LNCAP (cell line): ENCODE measurements at regions not wholly inside any gene's neighbourhood (a gene's known extent, or its start where the extent isn't known, plus 50 kb on each side); places are given as distances from the start of the nearest gene placed in this dataset.

Source experiments
- TF ChIP-seq, protein P1 (sequence below): fragments of 450-650 bp; IDR thresholded peaks from 2 replicates; pipeline ENCODE4 v1.5.1; 2017; ENCODE audit warnings: mild to moderate bottlenecking

DNA sequence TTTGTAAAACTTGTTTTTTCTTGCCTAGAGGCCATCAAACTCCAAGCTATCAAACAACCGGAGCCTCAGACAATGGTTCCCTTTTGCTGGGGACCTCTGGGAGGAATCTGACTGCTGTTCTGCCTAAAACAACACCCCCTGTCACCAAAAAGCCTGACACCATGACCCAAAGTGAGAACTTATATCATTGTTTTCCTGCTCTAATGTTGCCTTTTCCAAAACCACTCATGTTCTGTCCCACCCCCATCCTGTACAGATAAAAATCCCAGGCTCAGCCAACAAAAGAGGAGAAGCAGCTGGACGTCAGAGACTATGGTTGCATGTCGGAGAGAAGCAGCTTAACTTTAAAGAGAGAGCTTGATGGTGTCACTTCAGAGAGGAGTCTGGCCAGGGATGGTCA is 327.2 kb upstream of the CXADR start:
- TF ChIP-seq, protein P1, sequence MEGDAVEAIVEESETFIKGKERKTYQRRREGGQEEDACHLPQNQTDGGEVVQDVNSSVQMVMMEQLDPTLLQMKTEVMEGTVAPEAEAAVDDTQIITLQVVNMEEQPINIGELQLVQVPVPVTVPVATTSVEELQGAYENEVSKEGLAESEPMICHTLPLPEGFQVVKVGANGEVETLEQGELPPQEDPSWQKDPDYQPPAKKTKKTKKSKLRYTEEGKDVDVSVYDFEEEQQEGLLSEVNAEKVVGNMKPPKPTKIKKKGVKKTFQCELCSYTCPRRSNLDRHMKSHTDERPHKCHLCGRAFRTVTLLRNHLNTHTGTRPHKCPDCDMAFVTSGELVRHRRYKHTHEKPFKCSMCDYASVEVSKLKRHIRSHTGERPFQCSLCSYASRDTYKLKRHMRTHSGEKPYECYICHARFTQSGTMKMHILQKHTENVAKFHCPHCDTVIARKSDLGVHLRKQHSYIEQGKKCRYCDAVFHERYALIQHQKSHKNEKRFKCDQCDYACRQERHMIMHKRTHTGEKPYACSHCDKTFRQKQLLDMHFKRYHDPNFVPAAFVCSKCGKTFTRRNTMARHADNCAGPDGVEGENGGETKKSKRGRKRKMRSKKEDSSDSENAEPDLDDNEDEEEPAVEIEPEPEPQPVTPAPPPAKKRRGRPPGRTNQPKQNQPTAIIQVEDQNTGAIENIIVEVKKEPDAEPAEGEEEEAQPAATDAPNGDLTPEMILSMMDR = no peak

DNA sequence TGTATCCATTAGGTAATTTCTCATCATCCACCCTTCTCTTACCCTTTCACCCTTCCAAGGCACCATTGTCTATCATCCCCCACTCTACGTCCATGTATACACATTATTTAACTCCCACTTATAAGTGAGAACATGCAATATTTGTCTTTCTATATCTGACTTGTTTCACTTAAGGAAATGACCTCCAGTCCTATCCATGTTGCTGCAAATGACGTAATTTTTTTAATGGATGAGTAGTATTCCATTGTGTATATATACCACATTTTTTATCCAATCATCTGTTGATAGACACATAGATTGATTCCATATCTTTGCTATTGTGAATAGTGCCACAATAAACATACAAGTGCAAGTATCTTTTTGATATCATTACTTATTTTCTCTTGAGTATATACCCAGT is 322.9 kb upstream of the CXADR start:
- TF ChIP-seq, protein P1 = no peak

DNA sequence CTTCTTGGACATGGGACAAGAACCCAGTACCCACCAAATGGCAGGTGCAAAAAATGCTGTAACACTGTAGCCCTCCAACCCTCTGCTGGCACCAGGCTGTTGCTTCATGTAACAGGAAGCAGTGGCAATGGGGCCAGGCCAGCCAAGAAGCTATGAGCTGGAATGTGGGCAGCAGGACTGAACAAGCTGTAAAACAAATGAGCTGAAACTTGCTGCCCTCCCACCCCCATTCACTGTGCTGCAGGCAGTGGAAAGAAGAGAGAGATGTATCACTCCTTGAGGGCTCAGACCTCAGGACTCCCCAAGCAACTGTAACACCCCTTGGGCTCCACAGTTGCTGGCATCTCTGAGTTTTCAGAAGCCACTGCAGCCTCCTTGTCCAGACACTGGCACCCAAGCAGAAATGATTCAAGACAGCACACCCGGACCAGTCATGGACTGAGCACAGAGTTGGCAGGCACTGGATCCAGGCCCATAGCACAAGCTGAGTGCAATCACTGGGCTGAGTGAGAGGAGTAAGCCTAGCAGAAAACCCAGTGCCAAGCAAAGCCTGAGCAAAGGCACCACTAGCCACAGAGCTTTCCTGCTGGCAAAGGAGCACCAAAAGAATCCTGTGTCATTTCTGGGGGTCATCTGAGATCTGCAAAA is 321.4 kb upstream of the CXADR start:
- TF ChIP-seq, protein P1 = no peak

DNA sequence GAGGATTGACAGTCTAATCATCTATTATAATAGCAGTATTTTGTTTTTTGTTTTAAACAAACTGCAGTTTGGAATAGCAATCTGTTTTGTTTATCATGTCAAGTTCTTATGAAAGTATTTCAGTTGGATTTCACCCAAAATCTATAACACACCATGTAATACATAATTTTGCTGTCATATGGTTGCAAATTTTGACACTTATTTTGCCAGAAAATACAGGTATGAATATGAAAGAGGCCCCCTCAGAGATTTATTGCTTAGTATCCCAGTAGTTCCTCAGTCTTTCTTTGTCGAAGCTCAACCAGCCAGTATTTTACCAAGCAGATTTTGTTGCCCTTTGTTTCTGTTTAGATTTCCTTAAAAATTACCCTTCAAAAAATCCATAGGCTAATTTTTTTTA is 317.5 kb upstream of the CXADR start:
- TF ChIP-seq, protein P1 = no peak

DNA sequence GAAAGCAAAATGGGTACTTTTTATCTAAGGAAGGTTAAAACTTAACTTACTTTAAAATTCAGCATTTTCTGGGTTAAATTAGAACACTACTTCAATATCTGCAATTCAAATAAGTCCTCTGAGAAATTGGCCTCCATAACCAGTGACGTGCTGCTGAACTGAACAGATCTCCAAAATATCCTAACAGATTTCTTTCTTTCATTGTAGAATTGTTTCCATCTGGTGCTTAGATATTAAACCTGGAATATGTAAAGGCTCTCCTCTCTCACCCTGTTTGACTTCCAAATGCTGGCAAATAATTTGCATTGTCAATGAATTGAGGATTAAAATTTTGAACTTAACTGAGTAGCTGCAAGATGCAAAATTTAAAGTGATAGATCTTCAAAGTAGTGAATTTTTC is 316.9 kb upstream of the CXADR start:
- TF ChIP-seq, protein P1 = no peak

DNA sequence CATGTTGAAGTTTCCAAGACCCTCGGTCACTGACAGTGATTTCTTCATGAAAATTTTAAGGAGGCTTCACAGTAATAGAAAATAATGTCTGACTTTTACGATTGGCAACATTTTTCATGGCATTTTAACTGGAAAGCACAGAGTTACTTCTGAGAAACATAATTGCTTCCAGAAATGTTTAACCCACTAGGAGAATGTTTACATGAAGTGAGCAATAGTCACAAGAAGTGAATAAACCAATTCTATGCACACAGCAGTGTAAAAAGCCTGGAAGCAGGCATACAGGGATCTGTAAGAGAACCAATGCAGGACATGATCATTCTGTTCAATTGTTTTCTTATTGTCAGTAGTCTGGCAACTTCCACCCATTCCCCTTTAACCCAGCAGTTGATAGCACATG is 316.2 kb upstream of the CXADR start:
- TF ChIP-seq, protein P1 = no peak

DNA sequence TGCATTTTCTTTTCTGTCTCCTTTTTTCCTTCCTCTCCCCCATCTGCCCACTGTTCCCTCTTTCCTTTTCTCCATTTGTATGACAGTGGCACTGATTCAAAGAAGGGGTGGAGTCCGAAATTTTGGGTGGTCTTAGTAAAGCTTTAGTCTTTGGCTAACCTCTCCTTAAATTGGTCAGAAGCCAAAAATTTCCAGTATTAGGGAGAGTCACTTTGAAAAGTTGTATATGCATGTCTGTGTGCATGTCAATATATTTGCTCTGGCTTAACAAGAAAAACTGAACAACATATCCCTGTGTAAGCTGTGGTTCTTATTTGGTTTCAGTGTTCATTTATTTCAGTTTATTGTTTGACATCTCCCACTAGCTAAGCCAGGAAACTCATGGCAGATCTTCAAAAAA is 314.8 kb upstream of the CXADR start:
- TF ChIP-seq, protein P1 = no peak

DNA sequence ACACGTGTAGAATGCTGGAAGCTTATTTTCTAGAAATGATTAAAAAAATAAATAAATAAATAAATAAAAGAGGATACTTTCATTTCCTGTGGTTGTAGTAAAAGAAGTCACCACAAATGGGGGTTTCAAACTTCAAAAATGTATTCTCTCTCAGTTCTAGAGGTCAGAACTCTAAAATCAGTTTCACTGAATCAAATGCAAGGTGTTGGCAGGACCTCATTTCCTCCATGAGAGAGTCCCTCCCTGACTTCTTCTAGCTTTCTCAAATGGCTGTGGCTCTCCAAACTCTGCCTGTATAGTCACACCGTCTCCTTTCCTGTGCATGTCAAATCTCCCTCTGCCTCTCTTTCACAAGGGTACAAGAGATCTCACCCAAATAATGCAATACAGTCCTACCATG is 312.6 kb upstream of the CXADR start:
- TF ChIP-seq, protein P1 = no peak
